Neuronal stem cell (in vitro differentiated cells): ENCODE measurements at regions not wholly inside any gene's neighbourhood (a gene's known extent, or its start where the extent isn't known, plus 50 kb on each side); places are given as distances from the start of the nearest gene placed in this dataset.

Experiments used
- DNase-seq: peaks from one replicate; pipeline ENCODE4 v3.0.0-alpha.2; 2013; ENCODE audit warnings: low spot score
- H2AFZ ChIP-seq: one replicate; pipeline ENCODE4 v1.6.1; 2013; ENCODE audit warnings: mild to moderate bottlenecking, low read length, inconsistent platforms
- H2AK5ac ChIP-seq: 2 replicates; pipeline ENCODE4 v1.6.1; 2013; ENCODE audit warnings: low read depth, mild to moderate bottlenecking, inconsistent platforms, low read length, moderate library complexity, mixed read lengths
- H2BK120ac ChIP-seq: 2 replicates; pipeline ENCODE4 v1.6.1; 2013; ENCODE audit warnings: low read depth, mild to moderate bottlenecking, inconsistent platforms, low read length, moderate library complexity, mixed read lengths
- H2BK12ac ChIP-seq: one replicate; pipeline ENCODE4 v1.6.1; 2013; ENCODE audit warnings: low read length, inconsistent platforms
- H2BK15ac ChIP-seq: 2 replicates; pipeline ENCODE4 v1.6.1; 2013; ENCODE audit warnings: mild to moderate bottlenecking, low read length, inconsistent platforms, mixed read lengths
- H2BK5ac ChIP-seq: one replicate; pipeline ENCODE4 v1.6.1; 2013; ENCODE audit warnings: inconsistent platforms, mild to moderate bottlenecking, low read length, moderate library complexity
- H3K14ac ChIP-seq: one replicate; pipeline ENCODE4 v1.6.1; 2013; ENCODE audit warnings: low read length, inconsistent platforms
- H3K18ac ChIP-seq: 2 replicates; pipeline ENCODE4 v1.6.1; 2013; ENCODE audit warnings: low read length, inconsistent platforms
- H3K23ac ChIP-seq: 2 replicates; pipeline ENCODE4 v1.6.1; 2013; ENCODE audit warnings: low read depth, mild to moderate bottlenecking, mixed read lengths, low read length, inconsistent platforms; ENCODE audit not compliant: poor library complexity
- H3K27ac ChIP-seq: replicated peaks from 3 replicates; pipeline ENCODE4 v1.5.1; 2013; ENCODE audit warnings: low read length, inconsistent platforms
- H3K27me3 ChIP-seq, 3 experiments: 2 replicates each; pipeline ENCODE4 v1.6.1; 2013; ENCODE audit warnings: low read length in 3 of 3, mild to moderate bottlenecking in 2 of 3, inconsistent platforms in 1 of 3, low read depth in 1 of 3, mixed read lengths in 1 of 3, moderate library complexity in 1 of 3; ENCODE audit not compliant: control insufficient read depth in 3 of 3, insufficient read depth in 3 of 3
- H3K36me3 ChIP-seq, 2 donors: replicated peaks in 1 of 2; 2 replicates each; pipeline ENCODE4 v1.6.1; 2013; ENCODE audit warnings: low read length in 2 of 2; ENCODE audit not compliant: control insufficient read depth in 2 of 2, insufficient read depth in 2 of 2
- H3K4ac ChIP-seq: 2 replicates; pipeline ENCODE4 v1.6.1; 2013; ENCODE audit warnings: inconsistent platforms, mild to moderate bottlenecking, low read length, moderate library complexity
- H3K4me1 ChIP-seq, 2 donors: 1 replicate in 1 of 2; 2 replicates in 1 of 2; pipeline ENCODE4 v1.6.1; 2013; ENCODE audit warnings: low read length in 2 of 2, low read depth in 1 of 2; ENCODE audit not compliant: control insufficient read depth in 2 of 2, insufficient read depth in 1 of 2
- H3K4me2 ChIP-seq: one replicate; pipeline ENCODE4 v1.6.1; 2013; ENCODE audit warnings: mild to moderate bottlenecking, low read length, inconsistent platforms; ENCODE audit not compliant: insufficient read depth, poor library complexity, severe bottlenecking
- H3K4me3 ChIP-seq, 2 donors: 2 replicates each; pipeline ENCODE4 v1.5.1; 2013; ENCODE audit warnings: low read length in 2 of 2, mild to moderate bottlenecking in 2 of 2, inconsistent platforms in 1 of 2, moderate library complexity in 1 of 2
- H3K79me1 ChIP-seq: one replicate; pipeline ENCODE4 v1.6.1; 2013; ENCODE audit warnings: low read depth, mild to moderate bottlenecking, inconsistent platforms, low read length, moderate library complexity
- H3K9ac ChIP-seq: one replicate; pipeline ENCODE4 v1.6.1; 2013; ENCODE audit warnings: mild to moderate bottlenecking, low read depth, low read length, inconsistent platforms; ENCODE audit not compliant: poor library complexity
- H3K9me3 ChIP-seq, 2 donors: replicated peaks in 1 of 2; 2 replicates each; pipeline versions ENCODE3 to v1.6.1; 2013; ENCODE audit warnings: low read length in 2 of 2, mild to moderate bottlenecking in 2 of 2, inconsistent platforms in 1 of 2, low read depth in 1 of 2, mixed read lengths in 1 of 2, moderate library complexity in 1 of 2; ENCODE audit not compliant: control insufficient read depth in 2 of 2, insufficient read depth in 1 of 2
- H4K8ac ChIP-seq: one replicate; pipeline ENCODE4 v1.6.1; 2013; ENCODE audit warnings: low read depth, mild to moderate bottlenecking, inconsistent platforms, low read length, moderate library complexity
- H4K91ac ChIP-seq: one replicate; pipeline ENCODE4 v1.6.1; 2013; ENCODE audit warnings: low read length, low read depth, mild to moderate bottlenecking, inconsistent platforms; ENCODE audit not compliant: poor library complexity
- WGBS, 2 donors: extraction: QIAGEN DNeasy Blood & Tissue Kit; methylation state at CpG; one replicate each; pipeline ENCODE4 v1.1.7; 2013; ENCODE audit warnings: missing lambda C conversion rate in 2 of 2, mixed read lengths in 1 of 2; ENCODE audit not compliant: insufficient read length in 2 of 2, insufficient replicate concordance in 1 of 2; ENCODE audit errors: extremely low coverage in 2 of 2; 5-methylcytosine and 5-hydroxymethylcytosine counted together

- Histone ChIP-seq H2AFZ (no peak overlapping the region), H2BK12ac (no peak overlapping the region), H3K4me3 (no peak overlapping the region), H3K4me1 (peaks cover 10 to 17% of the 10 kb centered on the region in 2 donors), H3K18ac (peak overlapping the region; percentile 23), H2AK5ac (no peak overlapping the region), H3K79me1 (no peaks in the 10 kb centered on the region), H4K8ac (no peak overlapping the region), H3K4me2 (no peak overlapping the region), H2BK120ac (peak overlapping the region; percentile 24), H3K4ac (no peak overlapping the region), H2BK5ac (no peak overlapping the region), H3K14ac (no peak overlapping the region), H3K9ac (no peak overlapping the region), H3K27me3 (peaks cover 0 to 41% (median 0%) of the 10 kb centered on the region in 3 experiments), H3K23ac (no peak overlapping the region), H3K27ac (no peak overlapping the region), H4K91ac (no peak overlapping the region), H3K9me3 (no peaks in the 10 kb centered on the region), H3K36me3 (no peaks in the 10 kb centered on the region), H2BK15ac (no peak overlapping the region)
- no peak for DNase-seq
- WGBS, 2 donors = no CpG with 5 or more reads among the region's 8 CpGs
Observed at GRCh38 chr6:108734271-108734922, 113.8 kb upstream of the ARMC2 start.

- H2AK5ac ChIP-seq = no peak overlapping the region
- H3K4ac ChIP-seq = no peak overlapping the region
- H2AFZ ChIP-seq = no peak overlapping the region
- DNase-seq = no peak
- H3K79me1 ChIP-seq = no peaks in the 10 kb centered on the region
- H3K18ac ChIP-seq = no peak overlapping the region
- H3K23ac ChIP-seq = no peak overlapping the region
- H3K27me3 ChIP-seq = peaks cover 0 to 35% (median 0%) of the 10 kb centered on the region in 3 experiments
- no peak overlapping the region for H4K91ac ChIP-seq
- H3K4me3 ChIP-seq = no peak overlapping the region
- no peak overlapping the region for H3K14ac ChIP-seq
- no peak overlapping the region for H2BK15ac ChIP-seq
- no peak overlapping the region for H3K27ac ChIP-seq
- H3K36me3 ChIP-seq = no peaks in the 10 kb centered on the region
- H3K4me2 ChIP-seq = no peak overlapping the region
- no peak overlapping the region for H4K8ac ChIP-seq
- H3K9ac ChIP-seq = no peak overlapping the region
- peaks cover 10 to 17% of the 10 kb centered on the region in 2 donors for H3K4me1 ChIP-seq
- H2BK12ac ChIP-seq = no peak overlapping the region
- no peaks in the 10 kb centered on the region for H3K9me3 ChIP-seq
- H2BK5ac ChIP-seq = no peak overlapping the region
- 100% methylated on average over 1 of the region's 2 CpGs for WGBS, 2 donors
- no peak overlapping the region for H2BK120ac ChIP-seq
Observed at GRCh38 chr6:108735310-108736001, 112.8 kb upstream of the ARMC2 start.

GRCh38 chr6:108736002-108736361 lies 112.2 kb upstream of the ARMC2 start:
- Histone ChIP-seq H3K79me1 (no peaks in the 10 kb centered on the region), H3K4ac (no peak overlapping the region), H3K14ac (no peak overlapping the region), H3K27ac (no peak overlapping the region), H2AFZ (no peak overlapping the region), H2BK15ac (no peak overlapping the region), H3K18ac (no peak overlapping the region), H3K4me1 (peaks cover 6 to 13% of the 10 kb centered on the region in 2 donors), H3K27me3 (peaks cover 0 to 30% (median 0%) of the 10 kb centered on the region in 3 experiments), H2AK5ac (no peak overlapping the region), H2BK5ac (no peak overlapping the region), H3K4me2 (no peak overlapping the region), H3K9me3 (no peaks in the 10 kb centered on the region), H3K4me3 (no peak overlapping the region), H4K8ac (no peak overlapping the region), H3K36me3 (no peaks in the 10 kb centered on the region), H3K23ac (no peak overlapping the region), H2BK120ac (no peak overlapping the region), H3K9ac (no peak overlapping the region), H2BK12ac (no peak overlapping the region), H4K91ac (no peak overlapping the region)
- no peak for DNase-seq
- no CpG with 5 or more reads among the region's 7 CpGs for WGBS, 2 donors

- no peak overlapping the region for H2AK5ac ChIP-seq
- no peak overlapping the region for H2BK5ac ChIP-seq
- no peak overlapping the region for H3K4ac ChIP-seq
- H2BK120ac ChIP-seq = no peak overlapping the region
- WGBS, 2 donors = 100% methylated on average over 1 of the region's 4 CpGs; no CpG with 5 or more reads in 1 of the 2 donors
- peak overlapping the region; percentile 27 for H2AFZ ChIP-seq
- H2BK12ac ChIP-seq = no peak overlapping the region
- no peak overlapping the region for H4K91ac ChIP-seq
- no peaks in the 10 kb centered on the region for H3K79me1 ChIP-seq
- H3K9me3 ChIP-seq = no peaks in the 10 kb centered on the region
- no peak overlapping the region for H2BK15ac ChIP-seq
- H3K9ac ChIP-seq = no peak overlapping the region
- no peak overlapping the region for H3K27ac ChIP-seq
- no peak for DNase-seq
- no peak overlapping the region for H3K14ac ChIP-seq
- H3K4me2 ChIP-seq = no peak overlapping the region
- H3K4me3 ChIP-seq = no peak overlapping the region
- no peak overlapping the region for H4K8ac ChIP-seq
- peaks cover 0 to 29% (median 0%) of the 10 kb centered on the region in 3 experiments for H3K27me3 ChIP-seq
- no peaks in the 10 kb centered on the region for H3K36me3 ChIP-seq
- H3K23ac ChIP-seq = no peak overlapping the region
- peaks cover 4 to 8% of the 10 kb centered on the region in 2 donors for H3K4me1 ChIP-seq
- no peak overlapping the region for H3K18ac ChIP-seq
Observed at GRCh38 chr6:108736832-108737231, 111.4 kb upstream of the ARMC2 start.
